ENCODE measurements at regions not wholly inside any gene's neighbourhood (a gene's known extent, or its start where the extent isn't known, plus 50 kb on each side); places are given as distances from the start of the nearest gene placed in this dataset.

DNA sequence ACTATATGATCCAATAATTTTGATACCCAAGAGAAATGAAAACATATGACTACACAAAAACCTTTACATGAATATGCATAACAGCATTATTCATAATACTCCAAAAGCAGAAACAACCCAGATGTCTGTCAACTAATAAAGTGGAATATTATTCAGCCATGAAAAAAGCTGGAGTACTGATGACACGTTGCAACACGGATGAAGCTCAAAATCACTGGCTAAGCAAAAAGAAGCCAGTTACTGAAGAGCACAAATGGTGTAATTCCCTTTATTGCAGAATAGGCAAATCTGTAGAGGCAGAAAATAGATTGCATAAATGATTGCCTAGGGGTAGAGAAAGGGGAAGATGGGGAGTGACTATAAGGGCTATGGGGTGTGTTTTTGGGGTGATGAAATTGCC is 117.6 kb upstream of the FGF3 start:
- Histone ChIP-seq H3K4me2 (ENCODE audit: insufficient read depth, low read length) (no peak overlapping the region), H3K4me1 (ENCODE audit: insufficient read depth, low read length) (no peaks in the 10 kb centered on the region), H3K9ac (ENCODE audit: low read depth, low read length) (no peak overlapping the region), H2AFZ (ENCODE audit: low read depth, low read length) (no peak overlapping the region), H3K4me3 (ENCODE audit: low read depth in 1 of 2, low read length in 2 of 2) (no peak overlapping the region), H3K9me3 (ENCODE audit: insufficient read depth, low read length, severe bottlenecking) (no peaks in the 10 kb centered on the region), H4K20me1 (ENCODE audit: insufficient read depth, low read length) (no peaks in the 10 kb centered on the region), H3K36me3 (ENCODE audit: insufficient read depth, low read length) (no peaks in the 10 kb centered on the region), H3K79me2 (ENCODE audit: insufficient read depth, low read length) (no peaks in the 10 kb centered on the region), H3K27me3 (ENCODE audit: insufficient read depth, low read length, poor library complexity) (peaks cover 6% of the 10 kb centered on the region), H3K27ac (ENCODE audit: low read length) (no peak overlapping the region)
- ATAC-seq (ENCODE audit: insufficient read depth, low read depth): no peak
- no peak for DNase-seq
- TF ChIP-seq EZH2 (IDR thresholded peaks at IDR 0.05; ENCODE audit: borderline replicate concordance, low read depth, low read length, severe bottlenecking): no peak

DNA sequence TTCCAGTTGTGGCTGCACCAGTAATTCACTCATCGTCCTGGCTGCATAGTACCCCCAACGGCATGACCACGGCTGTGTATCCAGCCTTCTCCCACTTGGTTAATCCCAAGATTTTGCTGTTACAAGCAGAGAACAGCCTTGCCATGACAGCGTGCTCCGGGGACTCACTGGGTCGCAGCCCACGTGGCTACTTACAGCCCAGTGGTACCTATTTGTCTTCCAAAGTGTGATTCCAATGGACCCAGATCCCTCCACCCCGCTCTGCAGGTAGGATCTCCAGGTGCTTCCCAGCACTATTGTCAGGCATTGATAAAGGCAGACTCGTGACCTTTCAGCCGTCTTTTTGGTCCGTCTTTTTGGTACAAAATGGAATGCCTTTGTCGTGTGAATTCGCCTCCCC is 119.0 kb upstream of the FGF3 start:
- H3K79me2 ChIP-seq (ENCODE audit: insufficient read depth, low read length): no peaks in the 10 kb centered on the region
- H3K27ac ChIP-seq (ENCODE audit: low read length): no peak overlapping the region
- H4K20me1 ChIP-seq (ENCODE audit: insufficient read depth, low read length): no peaks in the 10 kb centered on the region
- TF ChIP-seq, protein P1, sequence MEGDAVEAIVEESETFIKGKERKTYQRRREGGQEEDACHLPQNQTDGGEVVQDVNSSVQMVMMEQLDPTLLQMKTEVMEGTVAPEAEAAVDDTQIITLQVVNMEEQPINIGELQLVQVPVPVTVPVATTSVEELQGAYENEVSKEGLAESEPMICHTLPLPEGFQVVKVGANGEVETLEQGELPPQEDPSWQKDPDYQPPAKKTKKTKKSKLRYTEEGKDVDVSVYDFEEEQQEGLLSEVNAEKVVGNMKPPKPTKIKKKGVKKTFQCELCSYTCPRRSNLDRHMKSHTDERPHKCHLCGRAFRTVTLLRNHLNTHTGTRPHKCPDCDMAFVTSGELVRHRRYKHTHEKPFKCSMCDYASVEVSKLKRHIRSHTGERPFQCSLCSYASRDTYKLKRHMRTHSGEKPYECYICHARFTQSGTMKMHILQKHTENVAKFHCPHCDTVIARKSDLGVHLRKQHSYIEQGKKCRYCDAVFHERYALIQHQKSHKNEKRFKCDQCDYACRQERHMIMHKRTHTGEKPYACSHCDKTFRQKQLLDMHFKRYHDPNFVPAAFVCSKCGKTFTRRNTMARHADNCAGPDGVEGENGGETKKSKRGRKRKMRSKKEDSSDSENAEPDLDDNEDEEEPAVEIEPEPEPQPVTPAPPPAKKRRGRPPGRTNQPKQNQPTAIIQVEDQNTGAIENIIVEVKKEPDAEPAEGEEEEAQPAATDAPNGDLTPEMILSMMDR (IDR thresholded peaks at IDR 0.05; ENCODE audit: borderline replicate concordance, extremely low read depth, low read length, poor library complexity, severe bottlenecking): no peak
- TF ChIP-seq EZH2 (IDR thresholded peaks at IDR 0.05; ENCODE audit: borderline replicate concordance, low read depth, low read length, severe bottlenecking): no peak
- ATAC-seq (ENCODE audit: insufficient read depth, low read depth) (no peak), DNase-seq (no peak)
- no peaks in the 10 kb centered on the region for H3K4me1 ChIP-seq (ENCODE audit: insufficient read depth, low read length)
- no peak overlapping the region for H2AFZ ChIP-seq (ENCODE audit: low read depth, low read length)
- H3K9me3 ChIP-seq (ENCODE audit: insufficient read depth, low read length, severe bottlenecking): no peaks in the 10 kb centered on the region
- H3K27me3 ChIP-seq (ENCODE audit: insufficient read depth, low read length, poor library complexity): no peaks in the 10 kb centered on the region
- H3K36me3 ChIP-seq (ENCODE audit: insufficient read depth, low read length): no peaks in the 10 kb centered on the region
- H3K9ac ChIP-seq (ENCODE audit: low read depth, low read length): no peak overlapping the region
- H3K4me2 ChIP-seq (ENCODE audit: insufficient read depth, low read length): no peak overlapping the region
- no peak overlapping the region for H3K4me3 ChIP-seq (ENCODE audit: low read depth in 1 of 2, low read length in 2 of 2)

DNA sequence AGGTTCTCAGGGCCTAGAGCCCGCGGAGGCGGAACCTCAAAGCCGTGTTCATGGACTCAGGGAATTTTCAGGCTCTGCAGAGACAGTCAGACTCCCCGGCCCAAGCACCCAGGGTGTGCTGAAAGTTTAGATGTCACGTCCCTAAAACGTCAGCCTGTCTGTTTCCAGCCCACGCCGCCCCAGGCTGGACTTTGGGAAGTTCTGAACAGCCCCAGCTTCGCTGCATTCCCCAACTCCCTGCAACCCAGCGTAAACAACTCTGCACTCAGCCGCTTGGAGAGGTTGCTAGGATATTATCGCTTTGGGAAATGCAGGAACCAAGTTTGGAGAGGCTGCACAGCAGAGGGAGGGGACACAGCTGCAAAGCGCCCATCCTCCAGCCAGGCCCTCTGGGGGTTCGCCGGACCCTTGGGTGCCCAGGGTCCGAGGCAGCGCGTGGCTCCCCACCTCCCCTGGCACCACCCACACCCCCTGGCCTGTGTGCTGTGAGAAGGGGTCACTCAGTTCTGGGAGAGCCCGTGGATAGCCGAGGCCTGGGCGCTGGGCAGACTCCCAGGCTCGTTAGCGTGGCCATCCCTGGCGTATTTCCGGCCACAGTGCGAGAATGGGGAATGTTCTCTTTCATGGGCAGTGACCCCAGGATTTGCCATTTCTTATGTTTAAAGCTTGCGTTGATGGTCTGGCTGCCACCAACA is 120.5 kb upstream of the FGF3 start:
- Histone ChIP-seq H3K27ac (ENCODE audit: low read length) (no peak overlapping the region), H3K79me2 (ENCODE audit: insufficient read depth, low read length) (no peaks in the 10 kb centered on the region), H2AFZ (ENCODE audit: low read depth, low read length) (no peak overlapping the region), H3K9me3 (ENCODE audit: insufficient read depth, low read length, severe bottlenecking) (no peaks in the 10 kb centered on the region), H3K4me2 (ENCODE audit: insufficient read depth, low read length) (no peak overlapping the region), H3K36me3 (ENCODE audit: insufficient read depth, low read length) (no peaks in the 10 kb centered on the region), H3K4me1 (ENCODE audit: insufficient read depth, low read length) (no peaks in the 10 kb centered on the region), H4K20me1 (ENCODE audit: insufficient read depth, low read length) (no peaks in the 10 kb centered on the region), H3K9ac (ENCODE audit: low read depth, low read length) (no peak overlapping the region), H3K4me3 (ENCODE audit: low read depth in 1 of 2, low read length in 2 of 2) (no peak overlapping the region), H3K27me3 (ENCODE audit: insufficient read depth, low read length, poor library complexity) (no peaks in the 10 kb centered on the region)
- no peak for TF ChIP-seq EZH2 (IDR thresholded peaks at IDR 0.05; ENCODE audit: borderline replicate concordance, low read depth, low read length, severe bottlenecking)
- TF ChIP-seq, protein P1 (IDR thresholded peaks at IDR 0.05; ENCODE audit: borderline replicate concordance, extremely low read depth, low read length, poor library complexity, severe bottlenecking): no peak
- no peak for DNase-seq
- ATAC-seq (ENCODE audit: insufficient read depth, low read depth): no peak

DNA sequence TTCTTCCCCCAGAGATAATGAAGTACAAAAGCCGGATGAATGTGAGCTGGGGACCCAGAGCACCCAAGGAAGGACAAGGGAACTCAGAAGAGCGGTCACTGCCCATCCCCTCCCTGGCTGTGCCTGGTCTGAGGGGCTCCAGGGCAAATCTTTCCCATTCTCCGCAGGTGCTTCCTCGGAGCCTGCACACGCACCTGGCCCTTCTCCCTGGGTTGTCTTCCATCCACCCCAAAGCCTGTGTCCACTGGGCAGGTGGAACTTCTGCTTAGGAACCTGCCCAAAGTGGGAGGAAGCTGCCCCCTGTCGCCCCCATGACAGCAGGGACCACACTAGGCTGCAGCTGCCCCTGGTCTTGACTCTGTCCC is 121.0 kb upstream of the FGF3 start:
- Histone ChIP-seq H3K36me3 (ENCODE audit: insufficient read depth, low read length) (no peaks in the 10 kb centered on the region), H3K4me3 (ENCODE audit: low read depth in 1 of 2, low read length in 2 of 2) (no peak overlapping the region), H3K9ac (ENCODE audit: low read depth, low read length) (no peak overlapping the region), H3K79me2 (ENCODE audit: insufficient read depth, low read length) (no peaks in the 10 kb centered on the region), H4K20me1 (ENCODE audit: insufficient read depth, low read length) (no peaks in the 10 kb centered on the region), H3K27ac (ENCODE audit: low read length) (no peak overlapping the region), H3K27me3 (ENCODE audit: insufficient read depth, low read length, poor library complexity) (no peaks in the 10 kb centered on the region), H2AFZ (ENCODE audit: low read depth, low read length) (no peak overlapping the region), H3K4me1 (ENCODE audit: insufficient read depth, low read length) (no peaks in the 10 kb centered on the region), H3K9me3 (ENCODE audit: insufficient read depth, low read length, severe bottlenecking) (no peaks in the 10 kb centered on the region), H3K4me2 (ENCODE audit: insufficient read depth, low read length) (no peak overlapping the region)
- no peak for DNase-seq
- TF ChIP-seq, protein P1 (IDR thresholded peaks at IDR 0.05; ENCODE audit: borderline replicate concordance, extremely low read depth, low read length, poor library complexity, severe bottlenecking): no peak
- TF ChIP-seq EZH2 (IDR thresholded peaks at IDR 0.05; ENCODE audit: borderline replicate concordance, low read depth, low read length, severe bottlenecking): no peak
- no peak for ATAC-seq (ENCODE audit: insufficient read depth, low read depth)

Data from DND-41 (cell line).